ENCODE measurements at regions not wholly inside any gene's neighbourhood (a gene's known extent, or its start where the extent isn't known, plus 50 kb on each side); places are given as distances from the start of the nearest gene placed in this dataset.

DNA sequence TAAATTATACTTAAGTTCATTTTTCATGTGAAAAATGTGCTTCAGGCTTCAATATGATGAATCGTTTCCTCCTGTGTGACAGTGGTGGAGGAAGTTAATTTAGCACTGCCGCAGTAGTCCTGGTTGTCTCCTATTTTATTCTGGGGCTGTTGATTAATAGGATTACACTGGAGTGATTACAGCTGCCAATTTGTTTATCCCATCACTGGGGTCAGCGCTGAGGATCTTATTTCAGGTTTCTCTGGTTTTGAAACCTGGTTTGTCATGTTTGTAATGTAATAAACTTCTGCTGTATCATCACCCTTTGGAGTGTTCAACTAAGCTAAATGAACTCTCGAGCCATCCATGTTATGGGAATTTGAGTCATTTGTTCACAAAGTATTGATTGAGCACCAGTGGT lies 241.7 kb upstream of the KCNN2 start:
- TF ChIP-seq, protein P1, sequence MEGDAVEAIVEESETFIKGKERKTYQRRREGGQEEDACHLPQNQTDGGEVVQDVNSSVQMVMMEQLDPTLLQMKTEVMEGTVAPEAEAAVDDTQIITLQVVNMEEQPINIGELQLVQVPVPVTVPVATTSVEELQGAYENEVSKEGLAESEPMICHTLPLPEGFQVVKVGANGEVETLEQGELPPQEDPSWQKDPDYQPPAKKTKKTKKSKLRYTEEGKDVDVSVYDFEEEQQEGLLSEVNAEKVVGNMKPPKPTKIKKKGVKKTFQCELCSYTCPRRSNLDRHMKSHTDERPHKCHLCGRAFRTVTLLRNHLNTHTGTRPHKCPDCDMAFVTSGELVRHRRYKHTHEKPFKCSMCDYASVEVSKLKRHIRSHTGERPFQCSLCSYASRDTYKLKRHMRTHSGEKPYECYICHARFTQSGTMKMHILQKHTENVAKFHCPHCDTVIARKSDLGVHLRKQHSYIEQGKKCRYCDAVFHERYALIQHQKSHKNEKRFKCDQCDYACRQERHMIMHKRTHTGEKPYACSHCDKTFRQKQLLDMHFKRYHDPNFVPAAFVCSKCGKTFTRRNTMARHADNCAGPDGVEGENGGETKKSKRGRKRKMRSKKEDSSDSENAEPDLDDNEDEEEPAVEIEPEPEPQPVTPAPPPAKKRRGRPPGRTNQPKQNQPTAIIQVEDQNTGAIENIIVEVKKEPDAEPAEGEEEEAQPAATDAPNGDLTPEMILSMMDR (IDR thresholded peaks at IDR 0.05 in 8 of 11, conservative IDR thresholded peaks at IDR 0.05 in 3 of 11) = no peak
- TF ChIP-seq POLR2AphosphoS5 (IDR thresholded peaks at IDR 0.05) (no peak), POLR2A (IDR thresholded peaks at IDR 0.05) (no peak)
